Endothelial cell of umbilical vein (primary cell): ENCODE measurements at regions not wholly inside any gene's neighbourhood (a gene's known extent, or its start where the extent isn't known, plus 50 kb on each side); places are given as distances from the start of the nearest gene placed in this dataset.

Experiments
- FOS ChIP-seq: IDR thresholded peaks from 2 replicates; pipeline ENCODE4 v1.6.1; 2011; ENCODE audit warnings: mild to moderate bottlenecking, low read length, moderate library complexity, borderline replicate concordance; ENCODE audit not compliant: insufficient read depth
- GATA2 ChIP-seq: IDR thresholded peaks from 2 replicates; pipeline ENCODE4 v1.7.0; 2011; ENCODE audit warnings: low read depth, mild to moderate bottlenecking, moderate library complexity, mixed read lengths, low read length; ENCODE audit not compliant: insufficient read length, insufficient read depth
- MYC ChIP-seq: IDR thresholded peaks from one replicate; pipeline ENCODE4 v1.6.1; 2011; ENCODE audit warnings: mild to moderate bottlenecking, low read depth, low read length
- TF ChIP-seq, protein P1 (sequence below), 2 donors: IDR thresholded peaks; 1 replicate in 1 of 2; 2 replicates in 1 of 2; pipeline ENCODE4 v1.5.1; 2011; ENCODE audit warnings: low read length in 2 of 2, mild to moderate bottlenecking in 2 of 2, moderate library complexity in 2 of 2, control low read depth in 1 of 2, inconsistent platforms in 1 of 2, low read depth in 1 of 2; ENCODE audit not compliant: insufficient read depth in 1 of 2; ENCODE audit errors: extremely low read depth in 1 of 2

DNA sequence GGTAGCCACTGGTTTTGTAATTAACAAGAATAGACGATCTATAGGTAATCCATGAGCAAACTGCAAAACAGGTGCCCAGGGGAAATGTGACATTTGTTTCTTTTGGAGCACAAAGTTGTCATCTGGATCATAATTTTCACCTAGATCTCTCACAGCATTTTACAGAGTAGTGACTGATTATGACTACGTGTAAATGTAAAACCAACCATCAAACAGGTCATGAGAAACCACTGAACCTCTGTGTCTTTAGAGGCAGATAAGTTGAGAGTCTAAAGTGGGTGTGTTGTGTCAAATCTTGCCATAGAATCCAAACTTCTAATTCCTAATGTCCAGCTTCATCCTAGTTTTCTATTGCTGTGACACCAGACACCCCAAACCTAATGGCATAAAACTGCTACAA, 648.1 kb downstream of the MID1IP1 start:
- TF ChIP-seq FOS (no peak), GATA2 (no peak), MYC (no peak)
- TF ChIP-seq, protein P1, sequence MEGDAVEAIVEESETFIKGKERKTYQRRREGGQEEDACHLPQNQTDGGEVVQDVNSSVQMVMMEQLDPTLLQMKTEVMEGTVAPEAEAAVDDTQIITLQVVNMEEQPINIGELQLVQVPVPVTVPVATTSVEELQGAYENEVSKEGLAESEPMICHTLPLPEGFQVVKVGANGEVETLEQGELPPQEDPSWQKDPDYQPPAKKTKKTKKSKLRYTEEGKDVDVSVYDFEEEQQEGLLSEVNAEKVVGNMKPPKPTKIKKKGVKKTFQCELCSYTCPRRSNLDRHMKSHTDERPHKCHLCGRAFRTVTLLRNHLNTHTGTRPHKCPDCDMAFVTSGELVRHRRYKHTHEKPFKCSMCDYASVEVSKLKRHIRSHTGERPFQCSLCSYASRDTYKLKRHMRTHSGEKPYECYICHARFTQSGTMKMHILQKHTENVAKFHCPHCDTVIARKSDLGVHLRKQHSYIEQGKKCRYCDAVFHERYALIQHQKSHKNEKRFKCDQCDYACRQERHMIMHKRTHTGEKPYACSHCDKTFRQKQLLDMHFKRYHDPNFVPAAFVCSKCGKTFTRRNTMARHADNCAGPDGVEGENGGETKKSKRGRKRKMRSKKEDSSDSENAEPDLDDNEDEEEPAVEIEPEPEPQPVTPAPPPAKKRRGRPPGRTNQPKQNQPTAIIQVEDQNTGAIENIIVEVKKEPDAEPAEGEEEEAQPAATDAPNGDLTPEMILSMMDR (IDR thresholded peaks at IDR 0.05; ENCODE audit: extremely low read depth in 1 of 2, insufficient read depth in 1 of 2, low read depth in 1 of 2, low read length in 2 of 2) = no peak
